Effector CD8-positive, alpha-beta T cell (primary cell): ENCODE measurements at regions not wholly inside any gene's neighbourhood (a gene's known extent, or its start where the extent isn't known, plus 50 kb on each side); places are given as distances from the start of the nearest gene placed in this dataset.
"Not testable (repeated sequence)": the region's sequence is repeated elsewhere in the genome, so short reads cannot be mapped to it uniquely, and the experiment has no call there.

Experiments
- DNase-seq: peaks from one replicate; lab custom pipeline; 2025; lab: John Stamatoyannopoulos, UW

DNA sequence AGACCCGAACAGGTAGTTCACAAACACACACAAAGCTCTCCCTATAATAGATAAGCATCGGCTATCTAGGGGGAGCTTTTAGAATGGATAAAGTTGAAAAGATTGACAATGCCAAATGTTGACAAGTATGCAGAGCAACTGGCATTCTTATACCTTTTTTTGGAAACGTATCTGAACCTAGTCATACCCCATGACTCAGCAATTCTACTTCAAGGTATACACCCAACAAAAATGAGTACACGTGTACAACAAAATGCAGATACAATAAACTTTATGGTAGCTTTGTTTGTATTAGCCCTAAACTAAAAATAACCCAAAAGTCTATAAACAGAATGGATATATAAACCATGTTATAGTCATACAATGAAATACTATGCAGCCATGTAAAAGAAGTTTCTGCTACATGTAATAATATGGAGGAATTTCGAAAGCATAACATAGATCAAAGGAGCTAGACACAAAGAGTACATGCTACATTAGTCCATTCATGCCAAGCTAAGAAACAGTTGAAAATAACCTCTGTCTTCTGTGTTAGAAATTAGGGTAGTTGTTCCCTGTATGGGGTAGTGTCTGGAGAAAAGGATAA, 718.5 kb upstream of the ZNF608 start:
- DNase-seq = no peak

DNA sequence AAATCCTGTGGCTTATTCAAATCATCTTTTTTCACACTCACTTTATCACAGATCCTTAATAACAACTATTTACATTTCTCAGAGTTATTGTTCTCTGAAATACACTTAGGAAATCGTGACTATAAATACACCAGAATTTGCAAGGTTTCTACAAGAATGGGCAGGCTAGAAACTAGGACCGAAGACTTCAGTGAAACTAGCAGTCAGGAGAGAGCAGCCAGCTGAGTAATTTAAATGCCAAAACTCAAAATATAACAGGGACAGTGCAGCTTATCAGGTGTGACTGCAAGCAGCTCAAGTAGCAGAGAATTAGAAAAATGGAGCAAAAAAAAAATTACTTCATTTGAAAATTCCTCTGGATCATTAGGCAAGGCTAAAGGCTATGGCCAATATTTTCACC, 719.3 kb upstream of the ZNF608 start:
- DNase-seq = no peak

DNA sequence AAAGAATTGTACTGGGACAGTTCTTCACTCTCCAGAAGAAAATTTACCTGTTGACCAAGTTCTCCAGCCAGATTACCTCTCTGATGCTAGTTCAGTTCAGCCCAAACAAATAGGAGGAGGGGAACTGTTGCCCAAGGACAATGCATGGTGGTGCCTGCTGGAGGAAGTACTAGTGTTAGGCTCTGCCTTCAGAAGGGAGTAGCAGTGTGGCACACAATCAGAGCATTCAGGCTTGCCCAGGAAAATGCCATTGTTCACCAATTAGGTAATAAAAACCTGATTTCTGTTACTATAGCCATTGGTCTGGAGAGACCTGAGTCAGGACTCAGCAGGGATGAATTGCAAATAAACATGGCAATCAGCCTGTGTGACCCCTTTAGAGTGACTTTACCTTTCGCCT, 720.8 kb upstream of the ZNF608 start:
- DNase-seq = no peak

DNA sequence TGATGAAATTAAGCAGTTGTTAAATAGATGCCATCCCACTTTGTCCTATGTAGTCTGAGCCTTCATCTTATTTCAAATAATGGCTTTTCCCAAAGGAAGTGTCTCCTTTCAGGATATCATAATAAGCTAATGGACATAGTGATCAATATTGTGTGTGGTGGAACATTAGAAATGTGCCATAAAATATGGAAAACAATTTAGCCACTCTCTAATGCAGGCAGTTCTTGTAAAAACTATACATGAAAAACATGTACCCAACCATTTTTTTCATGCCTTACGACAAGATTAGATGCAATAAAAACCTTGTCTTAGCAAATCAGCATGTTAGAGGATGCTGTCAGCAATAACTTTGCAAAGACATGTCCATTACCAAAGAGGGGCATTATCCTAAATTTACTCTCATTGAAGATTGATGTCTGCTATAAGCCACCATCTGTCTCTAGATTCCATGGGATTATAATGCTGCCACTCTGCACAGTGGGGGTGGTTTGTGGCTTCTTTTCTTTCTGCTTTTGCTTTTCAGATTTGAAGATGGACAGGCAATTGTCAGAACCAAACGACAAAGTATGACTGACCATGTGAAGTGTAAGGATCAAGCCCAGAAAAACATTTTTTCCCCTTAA, 724.0 kb upstream of the ZNF608 start:
- DNase-seq = no peak

DNA sequence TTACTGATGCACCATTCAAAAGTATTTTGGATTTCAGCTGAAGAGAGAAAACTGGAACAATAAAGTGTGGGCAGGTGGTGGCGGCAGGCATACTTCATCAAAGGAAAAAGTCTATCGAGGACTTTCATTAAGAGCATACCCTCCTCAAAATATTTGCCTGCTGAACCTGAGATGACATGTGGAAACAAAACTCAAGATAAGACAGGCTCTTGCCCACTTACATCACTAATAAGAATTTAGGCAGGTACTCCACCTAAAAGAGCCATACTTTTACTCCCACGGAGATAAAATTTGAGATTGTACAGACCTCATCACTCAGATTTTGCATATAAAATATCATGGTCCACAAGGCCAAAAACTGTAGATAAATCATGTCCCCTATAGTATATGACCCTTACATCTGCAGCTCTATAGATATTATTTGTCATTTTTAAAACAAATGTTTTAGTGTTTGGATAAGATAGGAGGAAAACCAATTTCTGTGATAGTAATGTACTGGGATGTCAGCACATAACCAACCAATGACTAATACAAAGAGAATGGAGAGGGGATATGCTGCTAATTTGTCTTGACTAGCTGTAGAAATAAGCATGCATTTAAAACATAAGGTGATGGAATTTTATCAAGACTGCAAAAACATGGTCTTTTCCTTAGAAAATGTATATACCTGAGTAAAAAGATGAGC, 730.6 kb upstream of the ZNF608 start:
- no peak for DNase-seq

- no peak for DNase-seq
These were observed 731.1 kb upstream of the ZNF608 start for GRCh38 chr5:125477586-125477975.

GRCh38 chr5:125478599-125478998, 732.2 kb upstream of the ZNF608 start:
- no peak for DNase-seq

- DNase-seq = no peak
These were observed 734.5 kb upstream of the ZNF608 start for GRCh38 chr5:125480911-125481310.

DNA sequence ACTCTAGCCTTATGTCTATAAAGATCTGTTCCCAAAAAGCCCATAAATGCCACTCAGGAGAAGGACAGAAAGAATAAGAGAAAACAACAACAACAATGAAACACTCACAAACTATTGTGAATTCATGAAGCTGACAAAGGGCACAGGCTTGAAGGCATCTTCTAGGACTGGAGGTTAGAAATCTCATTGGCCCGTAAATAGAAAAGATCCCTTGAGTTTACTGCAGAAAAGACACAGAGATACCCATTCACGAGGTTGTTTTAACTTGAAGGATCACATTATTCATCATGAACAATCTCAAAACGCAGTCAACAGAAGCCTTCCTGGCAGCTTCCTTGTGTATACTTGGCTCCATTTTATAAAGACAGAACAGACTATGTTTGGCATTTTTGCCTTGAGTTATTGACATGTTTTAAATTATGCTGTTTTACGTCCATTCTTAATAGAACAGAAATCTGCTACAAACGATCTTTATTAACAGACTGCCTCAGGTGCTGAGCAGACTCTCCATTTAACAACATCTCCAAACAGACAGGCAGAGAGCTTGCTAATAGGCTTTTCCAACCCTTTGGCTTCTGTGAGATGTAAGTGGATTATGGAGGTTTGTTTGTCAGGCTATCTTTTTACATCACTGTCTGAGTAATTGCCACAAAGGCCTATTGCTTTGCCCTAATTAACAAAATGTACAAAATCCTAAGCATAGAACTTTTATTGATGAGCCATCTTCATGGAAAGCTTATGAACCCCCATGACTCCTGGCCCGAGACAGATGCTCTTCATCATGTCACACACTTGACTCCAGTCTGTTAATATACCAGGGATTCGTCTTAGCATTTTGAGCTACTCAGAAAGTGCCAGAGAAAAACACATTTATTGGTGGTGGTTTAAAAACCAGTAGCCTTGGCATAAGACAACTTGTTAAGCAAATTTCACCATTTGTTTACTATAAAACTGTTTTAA, 735.3 kb upstream of the ZNF608 start:
- DNase-seq = no peak

DNA sequence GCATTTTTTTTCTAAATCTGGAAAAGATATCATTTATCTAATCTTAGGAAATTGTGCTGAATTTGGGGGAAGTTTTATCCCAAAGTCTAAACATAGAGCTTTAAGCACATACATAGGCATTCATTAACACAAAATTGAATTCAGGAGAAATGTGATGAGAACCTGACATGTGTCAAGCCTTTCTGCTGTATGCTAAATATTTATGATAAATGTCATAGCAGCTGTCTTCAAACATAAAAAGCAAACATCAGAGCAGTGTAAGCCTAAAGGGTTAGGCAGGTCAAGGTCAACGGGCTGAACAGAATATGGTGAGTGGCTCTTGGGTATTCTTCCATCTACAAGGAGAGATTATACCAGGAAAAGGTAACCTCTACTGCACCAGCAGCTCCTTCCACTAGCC, 737.2 kb upstream of the ZNF608 start:
- no peak for DNase-seq

- no peak for DNase-seq
These were observed 737.9 kb upstream of the ZNF608 start for GRCh38 chr5:125484272-125484741.

DNA sequence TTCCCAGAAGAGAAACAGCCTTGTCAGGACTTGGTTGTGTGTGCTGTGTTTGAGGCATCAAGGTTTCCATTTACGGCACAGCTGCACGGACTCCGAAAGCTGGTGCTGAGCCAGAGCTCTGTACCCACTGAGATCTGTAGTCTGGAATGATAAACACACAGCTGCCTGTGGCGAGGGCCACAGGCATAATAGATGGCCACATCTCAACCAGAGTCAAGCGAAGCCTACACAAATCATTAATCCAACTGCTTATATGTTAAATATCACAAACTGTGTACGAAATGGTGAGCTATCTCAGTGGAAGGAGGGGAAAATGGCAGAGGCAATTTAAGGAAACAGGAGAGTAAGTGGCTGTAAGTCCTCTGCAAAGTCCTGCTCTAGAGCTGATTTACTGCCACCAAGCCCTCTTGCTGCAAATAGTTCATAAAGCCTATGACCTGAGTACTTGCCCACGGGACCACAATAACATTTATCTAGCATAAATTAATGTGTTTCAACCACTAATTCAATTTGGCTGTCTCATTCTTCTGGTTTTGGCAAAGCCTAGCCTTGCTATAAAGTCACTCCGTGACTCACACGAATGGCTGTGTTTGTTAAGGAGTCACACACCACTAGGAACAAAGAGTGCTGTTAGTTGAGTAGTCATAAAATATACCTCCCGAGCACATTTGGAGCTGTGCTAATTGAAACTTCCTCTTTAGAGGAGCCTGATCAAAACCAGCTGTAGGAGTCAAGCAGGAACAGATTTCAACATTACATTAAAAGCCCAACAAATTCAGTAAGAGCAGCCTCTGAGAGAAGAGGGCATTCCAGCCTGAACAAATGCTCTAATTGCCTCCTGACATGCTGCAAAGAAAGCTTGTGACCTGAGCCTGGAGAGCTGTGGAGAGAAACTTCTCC, 738.6 kb upstream of the ZNF608 start:
- no peak for DNase-seq

DNA sequence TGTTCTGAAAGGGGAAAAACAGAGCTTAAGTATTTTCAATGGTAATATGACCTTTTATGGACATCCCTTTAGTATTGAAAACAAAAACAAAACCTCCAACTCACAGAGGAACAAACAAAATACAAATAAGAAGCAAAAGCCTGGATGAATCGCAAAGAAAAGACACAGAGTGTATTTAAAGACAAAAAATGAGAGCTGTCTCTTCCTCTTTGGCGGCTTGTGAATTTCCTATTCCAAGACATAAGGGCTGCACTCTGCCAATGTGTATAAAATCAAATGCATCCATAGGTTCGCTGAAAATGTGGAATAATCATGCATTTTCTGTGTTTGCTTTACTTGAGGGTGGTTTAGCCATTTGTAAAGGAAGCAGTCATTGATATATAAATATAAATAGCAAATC, 739.3 kb upstream of the ZNF608 start:
- DNase-seq = no peak

- DNase-seq = no peak
These were observed 740.2 kb upstream of the ZNF608 start for GRCh38 chr5:125486634-125487033.

DNA sequence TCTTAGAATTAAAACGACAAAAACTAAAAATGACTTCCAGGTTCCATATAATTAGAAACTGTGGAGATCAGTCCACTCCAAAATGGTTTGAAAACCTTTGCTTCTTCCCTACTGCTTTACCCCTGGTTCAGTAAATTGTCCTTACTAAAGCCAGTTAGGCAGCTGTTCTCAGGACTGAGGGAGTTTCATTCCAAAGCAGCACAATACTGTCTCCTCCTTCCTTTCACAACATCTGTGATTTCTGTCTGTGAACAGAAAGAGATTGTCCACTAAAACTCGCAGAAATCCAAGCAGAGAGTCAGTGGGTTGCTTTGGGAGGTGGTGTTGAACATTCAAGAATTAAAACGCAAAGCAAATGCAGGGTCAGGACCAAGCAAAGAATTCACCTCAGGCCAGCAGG, 740.8 kb upstream of the ZNF608 start:
- DNase-seq = no peak

- not testable (repeated sequence) for DNase-seq
These were observed 741.2 kb upstream of the ZNF608 start for GRCh38 chr5:125487652-125488051.

DNA sequence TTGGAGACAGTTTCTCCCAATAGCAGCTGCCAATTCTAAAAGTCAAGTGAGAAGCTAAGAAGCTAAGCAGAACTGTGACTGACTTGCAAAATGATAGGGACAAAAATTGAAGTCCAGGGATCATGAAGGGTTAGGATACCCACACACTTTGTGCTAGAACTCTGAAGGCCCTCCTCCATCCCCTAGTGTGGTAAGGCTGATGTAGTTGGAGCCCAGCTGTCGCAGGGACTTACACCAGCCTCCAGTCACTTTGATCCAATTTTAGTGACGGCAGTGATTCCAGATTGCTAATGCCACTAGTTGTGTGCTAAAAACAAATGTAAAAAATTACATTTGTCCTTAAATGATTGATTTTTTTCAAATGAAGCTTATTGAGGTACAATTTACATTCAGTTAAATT, 742.7 kb upstream of the ZNF608 start:
- no peak for DNase-seq

DNA sequence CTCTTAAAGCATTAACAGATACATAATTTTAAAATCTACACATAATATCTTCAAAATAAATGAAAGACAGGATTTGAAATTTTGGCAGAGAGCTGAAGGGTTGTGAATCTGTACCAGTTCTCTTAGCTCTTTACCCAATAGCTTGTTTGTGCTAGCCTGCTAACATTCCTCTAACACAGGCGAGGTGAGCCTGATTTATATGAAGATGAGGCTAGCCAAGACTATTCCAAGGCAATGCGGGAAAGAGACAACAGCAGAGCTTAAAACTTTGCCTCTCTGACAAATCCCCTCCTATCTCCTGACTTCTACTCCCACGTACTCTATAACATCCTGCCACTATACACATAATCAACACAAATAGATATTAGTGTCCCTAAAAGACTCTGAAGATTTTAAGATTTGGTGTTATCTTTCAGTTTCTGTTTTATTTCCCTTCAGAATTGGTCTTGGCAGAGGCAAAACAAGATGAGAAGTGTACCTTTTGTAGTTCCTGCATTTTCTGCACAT, 745.6 kb upstream of the ZNF608 start:
- DNase-seq = no peak

DNA sequence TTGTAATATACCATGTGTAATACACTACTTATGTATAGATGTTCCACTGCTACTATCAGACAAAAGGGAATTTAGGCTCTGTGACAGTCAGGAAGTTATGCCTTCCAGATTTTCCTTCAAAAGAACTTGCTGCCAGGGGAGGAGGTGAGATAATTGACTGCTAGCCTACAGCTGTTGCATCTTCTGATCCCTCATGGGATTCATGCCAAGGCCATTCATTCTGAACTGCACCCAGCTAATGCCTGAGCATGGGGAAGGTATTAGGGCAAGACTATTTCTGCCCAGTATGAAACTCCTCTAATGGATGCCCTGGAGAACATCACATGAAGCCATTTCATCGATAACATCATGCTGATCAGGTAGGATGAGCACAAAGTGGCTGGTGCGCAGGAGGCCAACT, 746.5 kb upstream of the ZNF608 start:
- DNase-seq = no peak

DNA sequence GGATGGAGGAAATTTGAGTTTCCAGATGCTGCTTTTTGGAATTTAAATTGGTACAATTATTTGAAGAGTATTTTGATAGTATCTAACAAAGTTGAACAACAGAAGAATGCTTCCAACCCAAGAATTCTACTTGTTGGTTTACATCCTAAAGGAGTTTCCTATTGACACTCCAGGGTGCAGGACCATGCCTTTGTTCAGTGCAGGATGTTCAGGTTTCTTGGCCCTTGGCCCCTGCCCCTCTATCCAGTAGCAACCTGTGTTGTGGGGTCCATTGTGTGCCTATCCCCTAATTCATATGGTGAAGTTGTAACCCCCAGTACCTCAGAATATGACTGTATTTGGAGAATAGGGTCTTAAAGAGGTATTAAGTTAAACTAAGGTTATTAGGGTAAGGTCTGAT, 750.0 kb upstream of the ZNF608 start:
- no peak for DNase-seq

DNA sequence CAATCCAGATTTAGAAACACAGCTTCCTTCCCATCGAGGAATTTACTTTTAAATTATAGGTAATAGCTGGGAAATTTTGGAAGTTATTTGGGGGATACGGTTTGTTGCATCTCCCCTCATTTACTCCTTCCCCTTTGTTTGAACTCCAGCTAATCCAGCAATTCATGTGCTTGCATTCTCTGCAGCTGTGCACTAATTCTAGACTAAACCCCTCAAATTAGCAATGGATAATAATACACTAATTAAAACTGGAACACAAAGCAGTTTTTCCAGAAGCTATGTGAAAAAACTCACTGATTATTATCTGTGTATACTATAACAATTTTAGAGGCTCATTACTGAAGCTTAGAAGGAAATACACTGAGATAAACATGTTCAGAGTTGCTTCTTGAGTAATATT, 751.2 kb upstream of the ZNF608 start:
- no peak for DNase-seq
